Activated CD4-positive, alpha-beta T cell treated with anti-CD3 and anti-CD28 coated beads, Interleukin-2, Interleukin-6, amounts not matched to agents 100 ng/mL and 50 ng/mL, durations not matched to agents 16 hours and 8 hours (primary cell): ENCODE measurements at regions not wholly inside any gene's neighbourhood (a gene's known extent, or its start where the extent isn't known, plus 50 kb on each side); places are given as distances from the start of the nearest gene placed in this dataset.
A peak's percentile ranks its signal among the peaks of the same experiment; 100 is the strongest.

ENCODE experiments used
- DNase-seq: peaks from one replicate; pipeline ENCODE4 v3.0.0-alpha.2; 2020

DNA sequence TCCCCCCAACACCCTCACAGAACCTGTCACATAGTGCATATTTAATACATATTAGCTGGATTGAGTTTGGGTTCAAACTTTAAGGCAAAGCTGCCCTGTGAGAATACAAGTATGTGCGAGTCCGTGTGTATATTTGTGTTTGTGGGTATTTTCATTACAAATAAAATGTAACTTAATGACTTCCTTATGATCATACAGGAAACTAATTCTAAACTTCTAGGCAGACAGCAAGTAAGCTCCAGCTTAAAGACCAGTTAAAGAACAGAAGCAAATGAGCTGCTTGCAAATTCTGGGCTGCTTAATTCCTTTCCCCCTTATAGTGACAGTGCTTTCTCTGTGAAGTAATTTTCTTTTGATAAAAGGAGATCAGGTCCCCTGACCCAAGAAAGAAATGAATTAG, 437.6 kb downstream of the TTLL7 start:
- no peak for DNase-seq

DNA sequence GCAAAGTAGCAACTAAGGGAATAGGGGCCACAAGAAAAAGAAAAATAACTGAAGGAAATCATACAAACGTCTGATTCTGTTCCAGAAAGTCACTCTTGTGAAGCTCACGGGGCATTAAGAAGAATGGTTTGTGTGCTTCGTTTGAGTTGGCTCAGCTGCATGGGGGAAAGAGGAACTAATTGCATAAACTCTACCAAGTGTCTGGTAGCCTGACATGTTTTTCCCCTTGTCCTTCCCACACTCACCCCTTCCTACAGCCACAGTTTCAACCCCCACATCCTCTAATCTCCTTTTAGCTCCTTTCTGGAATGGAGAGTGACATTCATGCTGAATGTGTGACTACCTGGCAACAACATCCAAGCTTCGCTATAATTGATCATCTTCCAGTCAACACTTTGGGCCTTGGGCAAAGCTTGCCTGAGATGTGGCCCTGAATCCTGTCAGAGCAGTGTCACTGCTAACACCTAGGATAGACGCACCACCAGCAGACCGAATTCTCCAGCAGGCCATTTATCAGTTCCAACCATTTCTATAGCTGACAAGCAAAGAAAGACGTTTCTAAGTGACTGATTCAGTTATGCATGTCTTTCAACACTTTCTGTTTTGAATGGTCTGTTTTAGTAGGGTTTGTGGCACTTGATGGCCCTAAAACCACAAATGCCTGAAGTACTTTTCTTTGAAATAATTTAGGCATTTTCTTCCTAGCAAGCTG, 439.6 kb downstream of the TTLL7 start:
- no peak for DNase-seq

DNA sequence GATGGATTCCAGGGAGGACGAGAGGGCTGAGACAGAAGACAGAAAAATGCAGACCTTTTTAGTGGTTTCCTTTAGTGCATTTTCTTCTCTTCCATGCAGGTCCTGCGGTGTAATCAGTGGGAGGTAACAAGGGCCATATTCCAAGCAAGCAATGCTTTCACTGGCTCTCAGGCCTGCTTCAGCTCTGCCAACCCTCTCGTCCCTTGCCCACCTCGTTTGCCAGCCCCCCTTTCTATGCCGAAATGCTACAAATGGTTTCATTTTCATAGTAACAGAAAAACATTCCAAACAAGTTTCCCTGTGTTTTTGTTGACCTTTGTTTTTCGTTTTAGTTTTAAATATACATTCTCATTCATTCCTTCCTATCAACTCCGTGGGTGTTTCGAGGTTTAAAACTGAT, 443.1 kb downstream of the TTLL7 start:
- DNase-seq = no peak

GRCh38 chr1:83554174-83554573, 444.8 kb downstream of the TTLL7 start:
- no peak for DNase-seq

- no peak for DNase-seq
Observed at GRCh38 chr1:83552820-83553219, 446.1 kb downstream of the TTLL7 start.

- no peak for DNase-seq
Observed at GRCh38 chr1:83548311-83548710, 450.6 kb downstream of the TTLL7 start.

GRCh38 chr1:83547901-83548300, 451.0 kb downstream of the TTLL7 start:
- DNase-seq = no peak

DNA sequence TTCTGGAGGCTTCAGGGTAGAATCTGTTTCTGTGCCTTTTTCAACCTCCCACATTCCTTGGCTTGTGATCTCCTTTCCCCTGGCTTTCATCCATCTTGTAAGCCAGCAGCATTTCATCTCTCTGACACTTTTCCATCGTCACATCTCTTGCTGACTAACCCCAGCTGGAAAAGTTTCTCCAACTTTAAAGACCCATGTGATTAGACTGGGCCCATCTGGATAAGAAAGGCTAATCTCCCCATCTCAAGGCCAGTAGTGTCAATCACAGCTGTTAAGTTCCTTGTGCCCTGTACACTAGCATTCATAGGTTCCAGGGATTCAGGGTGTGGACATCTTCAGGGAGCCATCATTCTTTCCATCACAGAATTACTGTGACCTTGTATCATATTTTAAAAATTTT, 452.1 kb downstream of the TTLL7 start:
- DNase-seq = no peak

DNA sequence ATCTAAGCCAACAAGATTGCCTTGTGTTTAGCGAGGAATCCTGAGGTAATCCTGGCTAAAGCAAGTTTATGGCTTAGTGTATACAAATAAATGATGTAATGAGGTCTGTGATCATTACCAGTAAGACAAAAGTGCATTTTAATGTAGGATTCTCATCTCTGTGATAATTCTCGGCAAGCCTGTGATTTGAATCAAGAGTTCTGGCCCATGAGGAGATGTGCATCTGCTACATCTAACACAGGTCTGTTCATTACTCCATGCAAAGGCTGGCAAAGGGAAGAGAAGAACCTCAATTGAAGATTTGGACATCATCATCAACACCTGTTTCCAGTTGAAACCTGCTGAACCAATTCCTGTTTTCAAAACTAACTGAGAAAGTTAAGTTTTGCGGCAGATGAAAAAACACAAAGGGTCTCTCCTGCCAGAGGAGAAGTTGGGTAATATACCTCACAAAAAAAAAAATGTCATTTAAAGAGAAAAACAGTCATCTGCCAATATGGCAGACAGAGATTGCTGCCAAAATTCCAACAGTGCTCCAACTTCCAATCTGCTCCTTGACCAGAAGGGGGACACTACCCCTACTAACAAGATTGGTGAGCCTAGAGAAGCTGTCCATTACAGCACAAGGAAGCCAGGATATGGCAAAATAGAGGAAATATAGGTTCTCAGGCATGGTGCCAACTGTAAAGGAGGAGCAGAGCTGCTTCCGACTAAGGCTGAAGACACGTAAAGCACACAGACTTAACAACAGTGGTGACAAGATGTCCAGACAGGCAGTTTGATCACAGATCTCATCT, 453.7 kb downstream of the TTLL7 start:
- DNase-seq = no peak

DNA sequence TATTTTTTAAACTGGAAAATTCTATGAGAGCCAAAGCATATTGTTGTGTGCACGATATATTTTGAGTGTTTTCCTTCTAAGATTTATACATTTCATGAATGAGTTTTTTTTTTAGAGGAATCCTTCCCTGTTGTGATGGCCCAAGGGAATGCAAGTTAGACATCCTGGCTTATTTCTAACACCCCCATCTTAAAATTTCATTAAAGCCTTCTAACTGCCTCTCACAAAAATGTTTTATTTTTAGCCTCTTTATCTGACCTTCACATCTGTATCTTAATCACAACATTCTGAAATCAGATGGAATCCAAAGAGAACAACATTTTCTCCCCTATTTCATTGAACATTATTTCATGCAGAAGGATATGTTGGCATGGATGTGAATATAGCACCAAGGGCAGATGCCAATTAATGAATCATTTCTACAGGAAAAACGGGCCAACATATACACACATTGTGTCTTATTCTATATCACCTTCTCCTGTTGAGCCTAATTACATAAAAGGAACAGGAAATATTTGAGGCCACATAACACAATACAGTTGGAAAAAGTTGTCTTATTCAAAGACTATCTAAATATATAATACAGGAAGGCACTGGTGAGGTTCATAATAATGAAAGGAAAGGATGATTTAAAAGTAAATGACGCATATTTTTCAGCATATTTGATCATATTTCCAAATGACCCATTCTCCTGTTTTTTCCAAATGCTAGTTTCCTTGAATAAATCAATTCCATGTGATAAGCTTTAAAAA, 455.5 kb downstream of the TTLL7 start:
- no peak for DNase-seq

- DNase-seq = no peak
Observed at GRCh38 chr1:83531521-83532309, 467.2 kb downstream of the TTLL7 start.

DNA sequence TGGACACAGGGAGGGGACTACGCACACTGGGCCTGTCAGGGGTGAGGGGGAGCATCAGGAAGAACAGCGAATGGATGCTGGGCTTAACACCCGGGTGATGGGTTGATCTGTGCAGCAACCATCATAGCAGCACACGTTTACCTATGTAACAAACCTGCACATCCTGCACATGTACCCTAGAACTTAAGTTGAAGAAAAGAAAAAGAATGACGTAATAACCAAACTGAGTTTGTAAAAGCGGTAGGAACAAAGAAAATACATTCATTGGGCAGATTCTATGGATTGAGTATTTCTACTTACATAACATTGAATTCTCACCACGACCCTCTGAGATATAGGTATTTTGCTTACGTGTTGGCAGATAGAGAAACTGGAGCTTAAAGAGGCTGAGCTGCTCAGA, 468.4 kb downstream of the TTLL7 start:
- no peak for DNase-seq

GRCh38 chr1:83527987-83528386, 470.9 kb downstream of the TTLL7 start:
- DNase-seq = no peak

DNA sequence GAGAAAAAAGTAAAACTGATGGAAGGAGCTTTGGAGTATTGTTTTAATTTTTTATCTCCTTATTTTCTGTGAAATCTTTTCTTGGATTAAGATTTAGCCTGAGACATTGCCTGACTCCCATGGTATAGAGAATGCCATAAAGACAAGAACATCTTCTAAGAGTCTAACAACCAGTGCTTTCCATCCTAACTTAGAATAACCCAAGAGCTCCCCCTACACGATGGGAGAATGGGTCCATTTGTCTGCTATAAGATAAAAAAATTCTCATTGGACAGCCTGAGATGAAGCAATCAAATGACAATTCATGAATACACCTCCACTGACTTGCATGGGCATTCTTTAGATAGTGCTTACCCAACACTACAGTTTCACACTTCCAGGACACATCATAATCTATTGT, 478.1 kb downstream of the TTLL7 start:
- DNase-seq = no peak

DNA sequence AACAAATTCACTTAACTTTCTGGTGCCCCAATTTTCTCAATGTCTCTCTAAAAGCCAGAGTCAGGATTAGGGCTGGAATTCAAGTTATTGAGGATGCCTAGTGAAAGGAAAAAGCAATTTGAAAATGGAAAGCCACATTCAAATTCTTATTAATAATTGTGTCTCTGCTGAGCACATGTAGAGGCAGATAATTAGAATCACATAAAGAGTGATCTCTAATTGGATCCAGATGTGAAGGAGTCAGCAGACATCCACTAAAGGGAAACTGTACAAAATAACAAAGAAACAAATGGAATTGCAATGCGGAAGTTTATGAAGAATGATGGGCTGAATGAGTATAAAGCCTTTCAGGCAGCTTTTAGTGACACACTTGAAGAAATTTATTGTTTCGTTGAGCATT, 482.6 kb downstream of the TTLL7 start:
- DNase-seq = no peak

GRCh38 chr1:83515578-83516154, 483.3 kb downstream of the TTLL7 start:
- DNase-seq = peak; percentile 38

- DNase-seq = no peak
Observed at GRCh38 chr1:83512373-83513193, 486.3 kb downstream of the TTLL7 start.

DNA sequence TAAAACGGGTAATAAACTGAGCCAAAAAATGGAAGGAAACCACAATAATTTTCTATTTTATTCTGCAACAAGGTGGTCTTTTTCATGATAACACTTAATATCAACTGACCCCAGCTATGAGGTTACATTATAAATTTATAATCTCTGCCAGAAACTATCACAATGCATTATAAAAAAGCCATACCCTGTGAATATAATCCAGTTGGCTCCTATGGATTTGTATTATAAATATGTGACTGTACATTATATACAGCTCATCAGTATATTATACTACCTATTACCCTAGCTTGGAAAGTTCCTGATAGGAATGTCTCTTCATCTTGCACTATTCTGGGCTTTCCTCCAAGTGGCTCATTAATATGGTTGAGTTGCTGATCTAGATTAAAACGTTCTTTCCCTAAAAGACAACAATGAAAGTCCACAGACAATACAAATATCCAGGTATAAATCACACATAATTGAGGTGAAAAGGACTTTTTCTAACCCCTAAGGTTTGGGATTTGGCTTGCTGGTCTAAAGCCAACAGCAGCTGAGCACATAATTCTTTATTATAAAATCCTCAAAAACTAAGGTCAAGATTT, 487.7 kb downstream of the TTLL7 start:
- no peak for DNase-seq

- DNase-seq = no peak
Observed at GRCh38 chr1:83509301-83509781, 489.6 kb downstream of the TTLL7 start.

DNA sequence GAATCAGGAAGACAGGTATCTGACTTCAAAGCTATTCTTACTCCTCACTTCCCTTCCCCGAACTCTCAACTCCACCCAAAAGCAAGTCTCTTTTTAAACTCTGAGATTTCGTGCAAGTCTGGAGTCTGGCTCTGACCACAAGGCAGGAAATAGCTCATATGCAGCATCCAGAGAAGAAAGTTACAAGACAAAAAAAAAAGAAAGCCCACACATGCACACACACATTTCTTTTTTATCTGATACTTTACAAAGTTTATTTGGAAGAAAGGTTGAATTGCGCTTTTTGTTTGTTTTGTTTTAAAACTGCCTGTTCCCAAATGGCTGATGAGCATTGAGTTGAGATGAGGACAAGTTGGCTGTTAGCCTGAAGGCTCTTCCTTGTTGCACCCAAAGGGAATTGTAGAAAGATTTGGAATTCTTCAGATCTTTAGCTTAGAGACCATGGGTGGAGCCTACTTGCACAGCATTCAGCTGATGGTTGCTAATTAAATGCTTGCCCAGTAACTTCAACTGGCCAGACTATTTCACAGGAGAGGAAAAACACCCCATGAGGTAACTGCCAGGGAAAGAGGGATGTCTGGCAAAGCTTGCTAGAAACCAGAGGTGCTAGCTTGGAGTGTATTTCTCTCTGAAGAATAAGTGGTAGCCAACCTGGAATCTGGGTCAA, 490.3 kb downstream of the TTLL7 start:
- DNase-seq = peak; percentile 77

DNA sequence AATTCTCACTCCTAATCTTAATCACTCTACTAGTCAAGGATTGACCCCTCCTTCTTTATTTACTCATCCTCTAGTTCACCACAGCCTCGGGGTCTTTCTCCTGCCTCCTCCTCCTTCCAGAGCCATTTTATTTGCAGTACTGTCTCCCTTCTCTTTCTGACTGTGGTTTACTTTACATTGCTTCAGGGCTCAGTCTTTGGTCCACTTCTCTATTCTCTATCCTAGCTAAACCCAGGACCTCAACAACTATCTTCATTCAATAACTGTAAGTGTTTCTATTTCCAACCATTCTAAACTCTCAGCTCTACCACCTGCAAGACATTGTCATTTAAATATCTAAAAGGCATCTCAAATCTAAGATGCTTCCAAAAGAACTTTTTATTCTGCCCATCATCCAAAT, 493.8 kb downstream of the TTLL7 start:
- no peak for DNase-seq
